ENCODE measurements at regions not wholly inside any gene's neighbourhood (a gene's known extent, or its start where the extent isn't known, plus 50 kb on each side); places are given as distances from the start of the nearest gene placed in this dataset.

GRCh38 chr13:30074955-30075614, 224.7 kb upstream of the UBL3 start:
- Histone ChIP-seq H3K9ac (ENCODE audit: low read depth, low read length) (no peak overlapping the region), H2AFZ (ENCODE audit: low read depth, low read length) (no peak overlapping the region), H3K4me1 (ENCODE audit: insufficient read depth, low read length) (no peaks in the 10 kb centered on the region), H3K27ac (ENCODE audit: low read length) (no peak overlapping the region), H3K9me3 (ENCODE audit: insufficient read depth, low read length, severe bottlenecking) (no peaks in the 10 kb centered on the region), H3K79me2 (ENCODE audit: insufficient read depth, low read length) (no peaks in the 10 kb centered on the region), H3K27me3 (ENCODE audit: insufficient read depth, low read length, poor library complexity) (peaks cover 2% of the 10 kb centered on the region), H3K4me2 (ENCODE audit: insufficient read depth, low read length) (no peak overlapping the region), H4K20me1 (ENCODE audit: insufficient read depth, low read length) (no peaks in the 10 kb centered on the region), H3K4me3 (ENCODE audit: low read depth in 1 of 2, low read length in 2 of 2) (no peak overlapping the region), H3K36me3 (ENCODE audit: insufficient read depth, low read length) (no peaks in the 10 kb centered on the region)
- no peak for DNase-seq
- TF ChIP-seq CTCF (IDR thresholded peaks at IDR 0.05; ENCODE audit: borderline replicate concordance, extremely low read depth, low read length, poor library complexity, severe bottlenecking): no peak
- TF ChIP-seq EZH2 (IDR thresholded peaks at IDR 0.05; ENCODE audit: borderline replicate concordance, low read depth, low read length, severe bottlenecking): no peak
- no peak for ATAC-seq (ENCODE audit: insufficient read depth, low read depth)

- no peaks in the 10 kb centered on the region for H3K4me1 ChIP-seq (ENCODE audit: insufficient read depth, low read length)
- H3K79me2 ChIP-seq (ENCODE audit: insufficient read depth, low read length): no peaks in the 10 kb centered on the region
- no peak overlapping the region for H3K4me2 ChIP-seq (ENCODE audit: insufficient read depth, low read length)
- no peak overlapping the region for H3K9ac ChIP-seq (ENCODE audit: low read depth, low read length)
- H3K27ac ChIP-seq (ENCODE audit: low read length): no peak overlapping the region
- no peaks in the 10 kb centered on the region for H3K27me3 ChIP-seq (ENCODE audit: insufficient read depth, low read length, poor library complexity)
- H4K20me1 ChIP-seq (ENCODE audit: insufficient read depth, low read length): no peaks in the 10 kb centered on the region
- no peaks in the 10 kb centered on the region for H3K36me3 ChIP-seq (ENCODE audit: insufficient read depth, low read length)
- H3K9me3 ChIP-seq (ENCODE audit: insufficient read depth, low read length, severe bottlenecking): no peaks in the 10 kb centered on the region
- TF ChIP-seq CTCF (IDR thresholded peaks at IDR 0.05; ENCODE audit: borderline replicate concordance, extremely low read depth, low read length, poor library complexity, severe bottlenecking) (no peak), EZH2 (IDR thresholded peaks at IDR 0.05; ENCODE audit: borderline replicate concordance, low read depth, low read length, severe bottlenecking) (no peak)
- H2AFZ ChIP-seq (ENCODE audit: low read depth, low read length): no peak overlapping the region
- DNase-seq: no peak
- no peak for ATAC-seq (ENCODE audit: insufficient read depth, low read depth)
- H3K4me3 ChIP-seq (ENCODE audit: low read depth in 1 of 2, low read length in 2 of 2): no peak overlapping the region
These were observed 224.0 kb upstream of the UBL3 start for GRCh38 chr13:30074431-30074830.

- Histone ChIP-seq H3K4me3 (ENCODE audit: low read depth in 1 of 2, low read length in 2 of 2) (no peak overlapping the region), H3K4me1 (ENCODE audit: insufficient read depth, low read length) (no peaks in the 10 kb centered on the region), H3K27ac (ENCODE audit: low read length) (no peak overlapping the region), H3K27me3 (ENCODE audit: insufficient read depth, low read length, poor library complexity) (no peaks in the 10 kb centered on the region), H3K79me2 (ENCODE audit: insufficient read depth, low read length) (no peaks in the 10 kb centered on the region), H4K20me1 (ENCODE audit: insufficient read depth, low read length) (no peaks in the 10 kb centered on the region), H3K9ac (ENCODE audit: low read depth, low read length) (no peak overlapping the region), H3K9me3 (ENCODE audit: insufficient read depth, low read length, severe bottlenecking) (no peaks in the 10 kb centered on the region), H3K4me2 (ENCODE audit: insufficient read depth, low read length) (no peak overlapping the region), H2AFZ (ENCODE audit: low read depth, low read length) (no peak overlapping the region), H3K36me3 (ENCODE audit: insufficient read depth, low read length) (no peaks in the 10 kb centered on the region)
- no peak for DNase-seq
- no peak for TF ChIP-seq CTCF (IDR thresholded peaks at IDR 0.05; ENCODE audit: borderline replicate concordance, extremely low read depth, low read length, poor library complexity, severe bottlenecking)
- no peak for TF ChIP-seq EZH2 (IDR thresholded peaks at IDR 0.05; ENCODE audit: borderline replicate concordance, low read depth, low read length, severe bottlenecking)
- no peak for ATAC-seq (ENCODE audit: insufficient read depth, low read depth)
These were observed 222.4 kb upstream of the UBL3 start for GRCh38 chr13:30072818-30073186.
